ENCODE measurements at regions not wholly inside any gene's neighbourhood (a gene's known extent, or its start where the extent isn't known, plus 50 kb on each side); places are given as distances from the start of the nearest gene placed in this dataset.

- H3K27ac Mint-ChIP-seq = peak overlapping the region; percentile 99
- DNase-seq (no peak), ATAC-seq (ENCODE audit: low read depth) (no peak)
- intact Hi-C loops (cut with micrococcal nuclease) = no loop called here
- no peaks in the 10 kb centered on the region for H3K9me3 Mint-ChIP-seq
- POLR2A ChIA-PET = interaction anchor here (1.0 to 8.7 kb wide), 4 partner anchors 18 to 398 kb away, joined by 4 to 214 read pairs (median 74); partner anchors contain the start of gene IRF2BP2
- no peaks in the 10 kb centered on the region for H3K27me3 Mint-ChIP-seq
- peaks cover 96% of the 10 kb centered on the region for H3K4me1 Mint-ChIP-seq
- no peaks in the 10 kb centered on the region for H3K36me3 Mint-ChIP-seq (ENCODE audit: low read depth)
- TF ChIP-seq CTCF (IDR thresholded peaks at IDR 0.05) = no peak
- CTCF ChIA-PET = interaction anchor here (2.0 kb wide), 1 partner anchor 75 kb away, joined by 5 read pairs; no protein-coding TSS in a partner anchor
- no peak overlapping the region for H3K4me3 Mint-ChIP-seq
Observed at GRCh38 chr1:235008239-235008638, 120.4 kb downstream of the TOMM20 start.

- DNase-seq = no peak
- H3K27ac Mint-ChIP-seq = peak overlapping the region; percentile 73
- no peaks in the 10 kb centered on the region for H3K36me3 Mint-ChIP-seq (ENCODE audit: low read depth)
- peaks cover 91% of the 10 kb centered on the region for H3K4me1 Mint-ChIP-seq
- ATAC-seq (ENCODE audit: low read depth) = no peak
- intact Hi-C loops (cut with micrococcal nuclease) = no loop called here
- H3K27me3 Mint-ChIP-seq = no peaks in the 10 kb centered on the region
- H3K4me3 Mint-ChIP-seq = no peak overlapping the region
- POLR2A ChIA-PET = interaction anchor here (0.7 to 8.7 kb wide), 4 partner anchors 9 to 28 kb away, joined by 3 to 214 read pairs (median 4); no protein-coding TSS in a partner anchor
- TF ChIP-seq CTCF (IDR thresholded peaks at IDR 0.05) = no peak
- H3K9me3 Mint-ChIP-seq = peaks cover 2% of the 10 kb centered on the region
- CTCF ChIA-PET = interaction anchor here (2.0 kb wide), 1 partner anchor 77 kb away, joined by 5 read pairs; no protein-coding TSS in a partner anchor
Observed at GRCh38 chr1:235006816-235007215, 121.8 kb downstream of the TOMM20 start.

GRCh38 chr1:235006132-235006721, 122.4 kb downstream of the TOMM20 start:
- H3K4me3 Mint-ChIP-seq = no peak overlapping the region
- CTCF ChIA-PET = interaction anchor here (2.0 kb wide), 1 partner anchor 77 kb away, joined by 5 read pairs; no protein-coding TSS in a partner anchor
- H3K4me1 Mint-ChIP-seq = peaks cover 87% of the 10 kb centered on the region
- peak overlapping the region; percentile 73 for H3K27ac Mint-ChIP-seq
- DNase-seq (no peak), ATAC-seq (ENCODE audit: low read depth) (no peak)
- POLR2A ChIA-PET = interaction anchor here (0.8 to 8.7 kb wide), 6 partner anchors 10 to 395 kb away, joined by 3 to 214 read pairs (median 6); no protein-coding TSS in a partner anchor
- TF ChIP-seq CTCF (IDR thresholded peaks at IDR 0.05) = no peak
- no peaks in the 10 kb centered on the region for H3K36me3 Mint-ChIP-seq (ENCODE audit: low read depth)
- intact Hi-C loops (cut with micrococcal nuclease) = no loop called here
- H3K9me3 Mint-ChIP-seq = peaks cover 2% of the 10 kb centered on the region
- H3K27me3 Mint-ChIP-seq = no peaks in the 10 kb centered on the region

GRCh38 chr1:235004840-235005391, 123.7 kb downstream of the TOMM20 start:
- H3K27ac Mint-ChIP-seq = peak overlapping the region; percentile 85
- POLR2A ChIA-PET = interaction anchor here (0.6 to 8.7 kb wide), 10 partner anchors 11 to 1599 kb away, joined by 4 to 214 read pairs (median 6); partner anchors contain the start of gene HEATR1

More at GRCh38 chr1:235004840-235005391, 123.7 kb downstream of the TOMM20 start:
- peak overlapping the region; percentile 65 for H3K4me3 Mint-ChIP-seq
- DNase-seq (peak; percentile 14), ATAC-seq (ENCODE audit: low read depth) (peak; percentile 43)
- H3K27me3 Mint-ChIP-seq = no peaks in the 10 kb centered on the region
- no peak for TF ChIP-seq CTCF (IDR thresholded peaks at IDR 0.05)
- CTCF ChIA-PET = interaction anchor here (0.5 kb wide), 1 partner anchor 76 kb away, joined by 4 read pairs; no protein-coding TSS in a partner anchor
- intact Hi-C loops (cut with micrococcal nuclease) = loop anchor here (1.0 kb wide), 1 partner anchor 42 kb away; no protein-coding TSS in a partner anchor
- peaks cover 2% of the 10 kb centered on the region for H3K9me3 Mint-ChIP-seq
- peaks cover 75% of the 10 kb centered on the region for H3K4me1 Mint-ChIP-seq
- H3K36me3 Mint-ChIP-seq (ENCODE audit: low read depth) = no peaks in the 10 kb centered on the region
